ENCODE measurements at regions not wholly inside any gene's neighbourhood (a gene's known extent, or its start where the extent isn't known, plus 50 kb on each side); places are given as distances from the start of the nearest gene placed in this dataset.

- no peak for TF ChIP-seq GFI1 (CRISPR knock-in tag; IDR thresholded peaks at IDR 0.05; ENCODE audit: borderline replicate concordance)
- TF ChIP-seq ZNF790 (CRISPR knock-in tag; IDR thresholded peaks at IDR 0.05; ENCODE audit: borderline replicate concordance) = no peak
- TF ChIP-seq BCL6 (CRISPR knock-in tag; IDR thresholded peaks at IDR 0.05) = no peak
- TF ChIP-seq CTCF (CRISPR knock-in tag; IDR thresholded peaks at IDR 0.05) = no peak
- TF ChIP-seq ZBTB10 (CRISPR knock-in tag; IDR thresholded peaks at IDR 0.05; ENCODE audit: borderline replicate concordance) = no peak
- no peak for TF ChIP-seq EP300 (IDR thresholded peaks at IDR 0.05; ENCODE audit: low read depth in 2 of 2, low read length in 2 of 2)
- no peak for TF ChIP-seq EP300 (CRISPR knock-in tag; IDR thresholded peaks at IDR 0.05; ENCODE audit: borderline replicate concordance)
- no peak for TF ChIP-seq PBX3 (CRISPR knock-in tag; IDR thresholded peaks at IDR 0.05; ENCODE audit: borderline replicate concordance)
Measured at GRCh38 chr5:82863266-82863665, 213.9 kb downstream of the TMEM167A start.

Data from HepG2 (cell line).